Erythroblast (primary cell): ENCODE measurements at regions not wholly inside any gene's neighbourhood (a gene's known extent, or its start where the extent isn't known, plus 50 kb on each side); places are given as distances from the start of the nearest gene placed in this dataset.
"Not testable (repeated sequence)": the region's sequence is repeated elsewhere in the genome, so short reads cannot be mapped to it uniquely, and the experiment has no call there.

Experiments used
- DNase-seq, 2 experiments: peaks; one replicate each; lab custom pipeline; 2025; lab: John Stamatoyannopoulos, UW
- GATA1 ChIP-seq: IDR thresholded peaks from 2 replicates; pipeline ENCODE4 v1.6.1; 2011; ENCODE audit warnings: low read depth, mild to moderate bottlenecking, control low read depth, low read length, moderate library complexity
- POLR2A ChIP-seq: IDR thresholded peaks from 2 replicates; pipeline ENCODE4 v1.6.1; 2011; ENCODE audit warnings: mild to moderate bottlenecking, low read length

- no peak for DNase-seq
- no peak for TF ChIP-seq GATA1
- no peak for TF ChIP-seq POLR2A
Observed at GRCh38 chr3:165919284-165919683, 82.1 kb upstream of the BCHE start.

GRCh38 chr3:165918657-165918979 lies 81.4 kb upstream of the BCHE start:
- DNase-seq: no peak
- TF ChIP-seq POLR2A (no peak), GATA1 (no peak)

GRCh38 chr3:165917938-165918656 lies 80.9 kb upstream of the BCHE start:
- not testable (repeated sequence) for DNase-seq

- not testable (repeated sequence) for DNase-seq
Observed at GRCh38 chr3:165915104-165915503, 77.9 kb upstream of the BCHE start.

GRCh38 chr3:165903885-165904630 lies 66.8 kb upstream of the BCHE start:
- no peak for DNase-seq
- TF ChIP-seq GATA1: no peak
- TF ChIP-seq POLR2A: no peak

GRCh38 chr3:165899066-165899465 lies 61.8 kb upstream of the BCHE start:
- no peak for TF ChIP-seq GATA1
- no peak for TF ChIP-seq POLR2A
- no peak for DNase-seq

- no peak for DNase-seq
- TF ChIP-seq GATA1 (no peak), POLR2A (no peak)
Observed at GRCh38 chr3:165897137-165897536, 59.9 kb upstream of the BCHE start.

- DNase-seq: peak; percentile 22 to 46
- TF ChIP-seq GATA1 (no peak), POLR2A (no peak)
Observed at GRCh38 chr3:165895919-165896318, 58.7 kb upstream of the BCHE start.

GRCh38 chr3:165892565-165892964 lies 55.3 kb upstream of the BCHE start:
- DNase-seq: no peak
- TF ChIP-seq GATA1 (no peak), POLR2A (no peak)
